ENCODE measurements at regions not wholly inside any gene's neighbourhood (a gene's known extent, or its start where the extent isn't known, plus 50 kb on each side); places are given as distances from the start of the nearest gene placed in this dataset.

GRCh38 chr11:106234794-106235193 lies 157.3 kb downstream of the AASDHPPT start:
- peaks cover 8% of the 10 kb centered on the region for H3K9me3 Mint-ChIP-seq (ENCODE audit: unreplicated experiment)
- FAIRE-seq, result no peak
- no peaks in the 10 kb centered on the region for H3K9me3 ChIP-seq (ENCODE audit: insufficient read depth, low read depth, low read length)

GRCh38 chr11:106236295-106236694 lies 158.8 kb downstream of the AASDHPPT start:
- no peaks in the 10 kb centered on the region for H3K27me3 ChIP-seq (ENCODE audit: insufficient read depth, low read length)
- H3K9me3 ChIP-seq (ENCODE audit: insufficient read depth, low read depth, low read length), result no peaks in the 10 kb centered on the region
- Mint-ChIP-seq H3K4me3 (ENCODE audit: unreplicated experiment) (no peak overlapping the region), H3K9me3 (ENCODE audit: unreplicated experiment) (no peaks in the 10 kb centered on the region), H3K36me3 (ENCODE audit: low read depth, unreplicated experiment) (no peaks in the 10 kb centered on the region), H3K4me1 (ENCODE audit: low read depth, unreplicated experiment) (no peaks in the 10 kb centered on the region), H3K27ac (ENCODE audit: unreplicated experiment) (no peak overlapping the region), H3K27me3 (ENCODE audit: low read depth, unreplicated experiment) (no peaks in the 10 kb centered on the region)
- no peak overlapping the region for H2AFZ ChIP-seq (ENCODE audit: low read depth, low read length)
- H3K4me3 ChIP-seq (ENCODE audit: insufficient read depth, low read depth, low read length), result no peak overlapping the region
- no peaks in the 10 kb centered on the region for H3K79me2 ChIP-seq (ENCODE audit: insufficient read depth, low read length)
- FAIRE-seq, result no peak
- TF ChIP-seq CTCF (IDR thresholded peaks at IDR 0.05; ENCODE audit: insufficient read depth, low read depth, low read length), result no peak
- no peak for TF ChIP-seq EZH2 (IDR thresholded peaks at IDR 0.05; ENCODE audit: insufficient read depth, low read length)
- H3K4me2 ChIP-seq (ENCODE audit: low read length), result no peak overlapping the region
- no peaks in the 10 kb centered on the region for H3K36me3 ChIP-seq (ENCODE audit: insufficient read depth, low read length)
- DNase-seq (ENCODE audit: low read depth), result no peak
- H4K20me1 ChIP-seq (ENCODE audit: insufficient read depth, low read length), result no peaks in the 10 kb centered on the region
- H3K9ac ChIP-seq (ENCODE audit: low read length), result no peak overlapping the region
- H3K4me1 ChIP-seq (ENCODE audit: insufficient read depth, low read length), result no peaks in the 10 kb centered on the region
- no peak overlapping the region for H3K27ac ChIP-seq (ENCODE audit: low read depth, low read length)

More at GRCh38 chr11:106234794-106235193, 157.3 kb downstream of the AASDHPPT start:
- H3K27ac ChIP-seq (ENCODE audit: low read depth, low read length), result no peak overlapping the region
- TF ChIP-seq CTCF (IDR thresholded peaks at IDR 0.05; ENCODE audit: insufficient read depth, low read depth, low read length), result no peak
- no peak for TF ChIP-seq EZH2 (IDR thresholded peaks at IDR 0.05; ENCODE audit: insufficient read depth, low read length)
- H3K4me3 ChIP-seq (ENCODE audit: insufficient read depth, low read depth, low read length), result no peak overlapping the region
- no peak overlapping the region for H3K4me2 ChIP-seq (ENCODE audit: low read length)
- H3K4me3 Mint-ChIP-seq (ENCODE audit: unreplicated experiment), result no peak overlapping the region
- no peak overlapping the region for H3K27ac Mint-ChIP-seq (ENCODE audit: unreplicated experiment)
- no peak overlapping the region for H2AFZ ChIP-seq (ENCODE audit: low read depth, low read length)
- no peaks in the 10 kb centered on the region for H3K4me1 Mint-ChIP-seq (ENCODE audit: low read depth, unreplicated experiment)
- H3K36me3 ChIP-seq (ENCODE audit: insufficient read depth, low read length), result no peaks in the 10 kb centered on the region
- no peaks in the 10 kb centered on the region for H3K79me2 ChIP-seq (ENCODE audit: insufficient read depth, low read length)
- no peaks in the 10 kb centered on the region for H3K27me3 ChIP-seq (ENCODE audit: insufficient read depth, low read length)
- no peaks in the 10 kb centered on the region for H4K20me1 ChIP-seq (ENCODE audit: insufficient read depth, low read length)
- no peaks in the 10 kb centered on the region for H3K27me3 Mint-ChIP-seq (ENCODE audit: low read depth, unreplicated experiment)
- DNase-seq (ENCODE audit: low read depth), result no peak
- H3K4me1 ChIP-seq (ENCODE audit: insufficient read depth, low read length), result no peaks in the 10 kb centered on the region
- H3K36me3 Mint-ChIP-seq (ENCODE audit: low read depth, unreplicated experiment), result peaks cover 3% of the 10 kb centered on the region
- no peak overlapping the region for H3K9ac ChIP-seq (ENCODE audit: low read length)

- no peak for TF ChIP-seq EZH2 (IDR thresholded peaks at IDR 0.05; ENCODE audit: insufficient read depth, low read length)
- TF ChIP-seq CTCF (IDR thresholded peaks at IDR 0.05; ENCODE audit: insufficient read depth, low read depth, low read length), result no peak
- Histone ChIP-seq H4K20me1 (ENCODE audit: insufficient read depth, low read length) (no peaks in the 10 kb centered on the region), H3K36me3 (ENCODE audit: insufficient read depth, low read length) (no peaks in the 10 kb centered on the region), H3K4me3 (ENCODE audit: insufficient read depth, low read depth, low read length) (no peak overlapping the region), H3K4me1 (ENCODE audit: insufficient read depth, low read length) (no peaks in the 10 kb centered on the region), H3K9me3 (ENCODE audit: insufficient read depth, low read depth, low read length) (no peaks in the 10 kb centered on the region), H3K4me2 (ENCODE audit: low read length) (no peak overlapping the region), H3K79me2 (ENCODE audit: insufficient read depth, low read length) (no peaks in the 10 kb centered on the region), H3K27ac (ENCODE audit: low read depth, low read length) (no peak overlapping the region), H3K27me3 (ENCODE audit: insufficient read depth, low read length) (no peaks in the 10 kb centered on the region), H2AFZ (ENCODE audit: low read depth, low read length) (no peak overlapping the region), H3K9ac (ENCODE audit: low read length) (no peak overlapping the region)
- Mint-ChIP-seq H3K27me3 (ENCODE audit: low read depth, unreplicated experiment) (no peaks in the 10 kb centered on the region), H3K4me3 (ENCODE audit: unreplicated experiment) (no peak overlapping the region), H3K36me3 (ENCODE audit: low read depth, unreplicated experiment) (no peaks in the 10 kb centered on the region), H3K4me1 (ENCODE audit: low read depth, unreplicated experiment) (no peaks in the 10 kb centered on the region), H3K27ac (ENCODE audit: unreplicated experiment) (no peak overlapping the region), H3K9me3 (ENCODE audit: unreplicated experiment) (no peaks in the 10 kb centered on the region)
- DNase-seq (ENCODE audit: low read depth) (no peak), FAIRE-seq (no peak)
These were observed 161.4 kb downstream of the AASDHPPT start for GRCh38 chr11:106238704-106239360.

All from astrocyte (in vitro differentiated cells and primary cell).